Esophagus squamous epithelium (tissue), 4 donors: ENCODE measurements at regions not wholly inside any gene's neighbourhood (a gene's known extent, or its start where the extent isn't known, plus 50 kb on each side); places are given as distances from the start of the nearest gene placed in this dataset.

Experiments
- CTCF ChIP-seq, 6 experiments: fragments of 450-650 bp in 4 of 6; fragments of 200-600 bp in 2 of 6; sonication (generic) in 2 of 6; IDR thresholded peaks; one replicate each; pipeline ENCODE4 v1.5.1; 2016 to 2019; ENCODE audit warnings: antibody characterized with exemption in 6 of 6, mild to moderate bottlenecking in 4 of 6, moderate library complexity in 4 of 6
- POLR2A ChIP-seq, 4 donors: fragments of 450-650 bp; IDR thresholded peaks; one replicate each; pipeline ENCODE4 v1.6.1; 2017; ENCODE audit warnings: antibody characterized with exemption in 4 of 4, mild to moderate bottlenecking in 4 of 4, moderate library complexity in 3 of 4

GRCh38 chr12:97647142-97647541 is 184.5 kb downstream of the RMST start:
- TF ChIP-seq POLR2A (IDR thresholded peaks at IDR 0.05), result no peak
- no peak for TF ChIP-seq CTCF (IDR thresholded peaks at IDR 0.05)
